HepG2 (cell line): ENCODE measurements at regions not wholly inside any gene's neighbourhood (a gene's known extent, or its start where the extent isn't known, plus 50 kb on each side); places are given as distances from the start of the nearest gene placed in this dataset.

Source experiments
- HNRNPLL ChIP-seq: fragments of 200-400 bp; formaldehyde crosslinking; IDR thresholded peaks from 2 replicates; pipeline ENCODE4 v1.6.1; 2017; ENCODE audit warnings: mild to moderate bottlenecking, low read depth, low read length; ENCODE audit not compliant: poor library complexity, severe bottlenecking
- POLR2AphosphoS2 ChIP-seq: IDR thresholded peaks from 2 replicates; pipeline ENCODE4 v1.6.1; 2011; ENCODE audit warnings: low read depth, low read length, improper control_type of control experiment
- RERE ChIP-seq: IDR thresholded peaks from 2 replicates; pipeline ENCODE4 v1.6.1; 2016; ENCODE audit warnings: low read depth, missing genetic modification reagents, missing compliant biosample characterization
- TP53 ChIP-seq: sonication (generic); formaldehyde crosslinking; conservative IDR thresholded peaks from 2 replicates; pipeline ENCODE4 v1.4.0; 2020; ENCODE audit warnings: missing genetic modification reagents
- ZNF510 ChIP-seq: sonication (generic); formaldehyde crosslinking; IDR thresholded peaks from 2 replicates; pipeline ENCODE4 v1.4.0; 2020; ENCODE audit warnings: low read depth, mild to moderate bottlenecking, missing genetic modification reagents
- ZNF616 ChIP-seq: sonication (generic); formaldehyde crosslinking; IDR thresholded peaks from 2 replicates; pipeline ENCODE4 v1.5.0; 2020; ENCODE audit warnings: low read depth, mild to moderate bottlenecking, missing genetic modification reagents
- ZNF646 ChIP-seq: sonication (generic); formaldehyde crosslinking; IDR thresholded peaks from 2 replicates; pipeline ENCODE4 v1.9.0; 2021; ENCODE audit warnings: mild to moderate bottlenecking, missing genetic modification reagents
- ZNF709 ChIP-seq: sonication (generic); formaldehyde crosslinking; IDR thresholded peaks from 2 replicates; pipeline ENCODE4 v1.5.0; 2020; ENCODE audit warnings: mild to moderate bottlenecking, missing genetic modification reagents
- TF ChIP-seq, protein P1 (sequence below): sonication (generic); formaldehyde crosslinking; IDR thresholded peaks from 2 replicates; pipeline ENCODE4 v1.5.1; 2020; ENCODE audit warnings: mild to moderate bottlenecking, moderate library complexity, missing genetic modification reagents
- TF ChIP-seq, protein P2 (sequence below): sonication (generic); formaldehyde crosslinking; IDR thresholded peaks from 2 replicates; pipeline ENCODE4 v1.4.0; 2020; ENCODE audit warnings: mild to moderate bottlenecking, low read depth, missing genetic modification reagents
- TF ChIP-seq, protein P3 (sequence below): sonication (generic); formaldehyde crosslinking; IDR thresholded peaks from 2 replicates; pipeline ENCODE4 v1.8.1; 2023; ENCODE audit warnings: mild to moderate bottlenecking, inconsistent platforms, moderate library complexity, missing genetic modification reagents, borderline replicate concordance

DNA sequence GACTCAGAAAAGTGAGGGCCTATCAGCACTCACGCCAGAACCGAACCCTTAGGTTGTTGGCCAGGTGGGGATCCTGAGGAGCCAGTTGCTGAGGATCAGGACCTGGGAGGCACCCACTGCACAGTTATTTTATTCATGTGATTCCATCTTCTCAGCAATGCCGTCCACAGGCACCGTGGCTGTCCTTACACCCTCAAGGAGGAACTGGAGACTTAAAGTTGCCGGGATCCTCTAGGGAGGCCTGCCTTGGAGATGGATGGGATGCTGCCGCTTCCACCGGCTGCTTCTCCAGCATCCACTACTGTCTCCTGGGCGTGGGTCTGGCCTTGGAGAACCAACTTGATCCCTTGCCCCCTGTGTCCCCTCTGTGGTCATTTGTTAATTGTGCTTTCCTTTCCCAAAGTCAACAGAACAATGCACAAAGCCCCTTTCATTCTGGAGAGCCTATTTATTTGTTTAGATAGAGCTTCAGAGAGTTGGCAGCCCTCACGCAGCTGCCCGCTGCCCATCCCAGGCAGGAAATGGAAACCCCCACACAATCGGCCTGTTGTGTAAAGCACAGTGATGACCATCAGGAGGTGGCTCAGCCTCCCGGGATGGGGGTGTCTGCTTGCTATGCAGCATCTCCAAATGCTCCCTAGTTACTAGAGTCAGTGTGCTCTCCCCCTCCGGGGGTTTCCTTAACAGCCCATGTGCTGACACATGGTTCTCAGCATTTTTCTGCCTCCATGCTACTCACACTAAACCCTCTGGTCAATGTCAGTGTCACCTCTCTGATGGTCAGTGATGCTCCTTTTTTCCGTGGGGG lies 52.9 kb upstream of the IGFBP3 start (continued):
- TF ChIP-seq ZNF646 (CRISPR knock-in tag) (no peak), TP53 (CRISPR knock-in tag) (no peak), ZNF510 (CRISPR knock-in tag) (no peak), ZNF616 (CRISPR knock-in tag) (no peak), ZNF709 (CRISPR knock-in tag) (no peak), HNRNPLL (no peak), POLR2AphosphoS2 (no peak), RERE (CRISPR knock-in tag) (peak; percentile 38; the same call in 1 of the 2 replicates)
- TF ChIP-seq, protein P1, sequence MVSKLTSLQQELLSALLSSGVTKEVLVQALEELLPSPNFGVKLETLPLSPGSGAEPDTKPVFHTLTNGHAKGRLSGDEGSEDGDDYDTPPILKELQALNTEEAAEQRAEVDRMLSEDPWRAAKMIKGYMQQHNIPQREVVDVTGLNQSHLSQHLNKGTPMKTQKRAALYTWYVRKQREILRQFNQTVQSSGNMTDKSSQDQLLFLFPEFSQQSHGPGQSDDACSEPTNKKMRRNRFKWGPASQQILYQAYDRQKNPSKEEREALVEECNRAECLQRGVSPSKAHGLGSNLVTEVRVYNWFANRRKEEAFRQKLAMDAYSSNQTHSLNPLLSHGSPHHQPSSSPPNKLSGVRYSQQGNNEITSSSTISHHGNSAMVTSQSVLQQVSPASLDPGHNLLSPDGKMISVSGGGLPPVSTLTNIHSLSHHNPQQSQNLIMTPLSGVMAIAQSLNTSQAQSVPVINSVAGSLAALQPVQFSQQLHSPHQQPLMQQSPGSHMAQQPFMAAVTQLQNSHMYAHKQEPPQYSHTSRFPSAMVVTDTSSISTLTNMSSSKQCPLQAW = peak; percentile 87
- TF ChIP-seq, protein P2, sequence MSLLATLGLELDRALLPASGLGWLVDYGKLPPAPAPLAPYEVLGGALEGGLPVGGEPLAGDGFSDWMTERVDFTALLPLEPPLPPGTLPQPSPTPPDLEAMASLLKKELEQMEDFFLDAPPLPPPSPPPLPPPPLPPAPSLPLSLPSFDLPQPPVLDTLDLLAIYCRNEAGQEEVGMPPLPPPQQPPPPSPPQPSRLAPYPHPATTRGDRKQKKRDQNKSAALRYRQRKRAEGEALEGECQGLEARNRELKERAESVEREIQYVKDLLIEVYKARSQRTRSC = no peak
- TF ChIP-seq, protein P3, sequence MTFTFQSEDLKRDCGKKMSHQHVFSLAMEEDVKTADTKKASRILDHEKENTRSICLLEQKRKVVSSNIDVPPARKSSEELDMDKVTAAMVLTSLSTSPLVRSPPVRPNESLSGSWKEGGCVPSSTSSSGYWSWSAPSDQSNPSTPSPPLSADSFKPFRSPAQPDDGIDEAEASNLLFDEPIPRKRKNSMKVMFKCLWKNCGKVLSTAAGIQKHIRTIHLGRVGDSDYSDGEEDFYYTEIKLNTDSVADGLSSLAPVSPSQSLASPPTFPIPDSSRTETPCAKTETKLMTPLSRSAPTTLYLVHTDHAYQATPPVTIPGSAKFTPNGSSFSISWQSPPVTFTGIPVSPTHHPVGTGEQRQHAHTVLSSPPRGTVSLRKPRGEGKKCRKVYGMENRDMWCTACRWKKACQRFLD = no peak
